Skeletal muscle tissue (tissue), 3 donors: ENCODE measurements at regions not wholly inside any gene's neighbourhood (a gene's known extent, or its start where the extent isn't known, plus 50 kb on each side); places are given as distances from the start of the nearest gene placed in this dataset.

Source experiments
- H3K27ac ChIP-seq: one replicate; pipeline ENCODE4 v1.7.0; 2013; ENCODE audit warnings: mild to moderate bottlenecking, low read depth, low read length, inconsistent platforms
- H3K27me3 ChIP-seq, 3 donors: one replicate each; pipeline ENCODE4 v1.7.0; 2013; ENCODE audit warnings: low read length in 3 of 3; ENCODE audit not compliant: control insufficient read depth in 3 of 3, insufficient read depth in 3 of 3
- H3K36me3 ChIP-seq, 3 donors: one replicate each; pipeline ENCODE4 v1.7.0; 2013; ENCODE audit warnings: low read length in 3 of 3; ENCODE audit not compliant: control insufficient read depth in 3 of 3, insufficient read depth in 3 of 3
- H3K4me1 ChIP-seq, 3 donors: one replicate each; pipeline ENCODE4 v1.7.0; 2013; ENCODE audit warnings: low read length in 3 of 3, mild to moderate bottlenecking in 3 of 3; ENCODE audit not compliant: control insufficient read depth in 3 of 3, insufficient read depth in 3 of 3
- H3K4me3 ChIP-seq, 3 donors: one replicate each; pipeline ENCODE4 v1.7.0; 2013; ENCODE audit warnings: low read length in 3 of 3
- H3K9ac ChIP-seq, 3 donors: one replicate each; pipeline ENCODE4 v1.7.0; 2013; ENCODE audit warnings: low read length in 3 of 3, mild to moderate bottlenecking in 3 of 3, moderate library complexity in 2 of 3, low read depth in 1 of 3
- H3K9me3 ChIP-seq, 3 donors: one replicate each; pipeline ENCODE4 v1.7.0; 2013; ENCODE audit warnings: low read length in 3 of 3; ENCODE audit not compliant: control insufficient read depth in 3 of 3
- donor health status: Osteomylitis.

GRCh38 chr9:119934497-119934896 lies 565.3 kb upstream of the BRINP1 start:
- H3K9me3 ChIP-seq: no peaks in the 10 kb centered on the region
- H3K4me1 ChIP-seq: no peaks in the 10 kb centered on the region
- H3K36me3 ChIP-seq: no peaks in the 10 kb centered on the region
- no peaks in the 10 kb centered on the region for H3K27me3 ChIP-seq
- no peak overlapping the region for H3K27ac ChIP-seq
- no peak overlapping the region for H3K4me3 ChIP-seq
- H3K9ac ChIP-seq: no peak overlapping the region

DNA sequence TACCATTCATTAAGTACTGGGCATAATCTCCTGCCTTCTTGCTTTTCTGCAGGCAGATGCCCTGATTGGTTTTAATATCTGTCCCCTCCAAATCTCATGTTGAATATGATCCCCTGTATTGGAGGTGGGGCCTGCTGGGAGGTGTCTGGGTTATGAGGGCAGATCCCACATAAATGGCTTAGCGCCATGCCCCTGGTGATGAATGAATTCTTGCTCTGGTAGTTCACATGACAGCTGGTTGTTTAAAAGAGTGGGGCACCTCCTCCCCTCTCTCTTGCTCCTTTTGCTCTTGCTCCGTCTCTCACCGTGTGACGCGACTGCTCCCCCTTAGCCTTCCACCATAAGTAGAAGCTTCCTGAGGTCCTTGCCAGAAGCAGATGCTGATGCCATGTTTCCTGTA lies 564.0 kb upstream of the BRINP1 start:
- Histone ChIP-seq H3K27ac (no peak overlapping the region), H3K9me3 (no peaks in the 10 kb centered on the region), H3K9ac (no peak overlapping the region), H3K4me1 (no peaks in the 10 kb centered on the region), H3K4me3 (no peak overlapping the region), H3K27me3 (no peaks in the 10 kb centered on the region), H3K36me3 (no peaks in the 10 kb centered on the region)

DNA sequence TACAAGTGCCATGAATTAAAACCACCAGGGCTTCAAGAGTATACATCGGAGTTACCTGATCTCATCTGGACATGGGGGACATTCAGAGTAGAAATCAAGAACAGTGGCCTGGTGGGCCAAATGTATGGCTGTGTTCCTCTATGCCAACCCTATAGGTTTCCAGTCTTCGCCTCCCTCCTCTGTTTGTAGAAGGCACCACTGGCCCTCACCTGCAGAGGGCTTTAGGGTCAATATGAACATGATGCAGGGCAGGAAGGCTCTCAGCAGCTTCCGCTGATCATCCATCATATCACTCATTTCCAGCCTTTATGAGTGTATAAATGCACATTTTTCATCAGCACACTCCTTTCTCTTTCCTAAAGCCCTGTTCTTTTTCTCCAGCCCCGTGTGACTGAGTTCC lies 555.5 kb upstream of the BRINP1 start:
- Histone ChIP-seq H3K4me3 (no peak overlapping the region), H3K9me3 (no peaks in the 10 kb centered on the region), H3K36me3 (no peaks in the 10 kb centered on the region), H3K9ac (no peak overlapping the region), H3K27me3 (no peaks in the 10 kb centered on the region), H3K27ac (no peak overlapping the region), H3K4me1 (no peaks in the 10 kb centered on the region)

DNA sequence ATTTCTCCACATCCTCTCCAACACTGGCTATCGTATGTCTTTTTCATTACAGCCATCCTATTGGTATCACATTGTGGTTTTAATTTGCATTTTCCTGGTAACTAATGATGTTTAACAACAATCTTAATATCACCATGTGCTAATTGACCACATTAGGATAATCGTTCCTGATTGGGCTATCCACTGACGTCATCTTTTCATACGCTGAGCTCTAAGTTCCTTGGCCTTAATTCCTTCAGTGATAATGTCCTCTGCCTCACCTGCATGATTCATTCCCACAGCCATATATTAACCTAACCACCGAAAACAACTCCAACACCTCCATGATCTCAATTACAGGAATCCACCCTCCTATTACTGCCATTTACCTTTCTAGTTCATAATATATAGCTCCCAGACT lies 547.9 kb upstream of the BRINP1 start:
- Histone ChIP-seq H3K27me3 (no peaks in the 10 kb centered on the region), H3K4me3 (no peak overlapping the region), H3K36me3 (no peaks in the 10 kb centered on the region), H3K9me3 (peaks cover 0 to 3% (median 0%) of the 10 kb centered on the region in 3 donors), H3K27ac (no peak overlapping the region), H3K9ac (no peak overlapping the region), H3K4me1 (no peaks in the 10 kb centered on the region)

- no peak overlapping the region for H3K9ac ChIP-seq
- no peaks in the 10 kb centered on the region for H3K4me1 ChIP-seq
- no peaks in the 10 kb centered on the region for H3K27me3 ChIP-seq
- no peaks in the 10 kb centered on the region for H3K9me3 ChIP-seq
- H3K36me3 ChIP-seq: no peaks in the 10 kb centered on the region
- H3K27ac ChIP-seq: no peak overlapping the region
- H3K4me3 ChIP-seq: no peak overlapping the region
Measured at GRCh38 chr9:119907056-119907455, 537.8 kb upstream of the BRINP1 start.

DNA sequence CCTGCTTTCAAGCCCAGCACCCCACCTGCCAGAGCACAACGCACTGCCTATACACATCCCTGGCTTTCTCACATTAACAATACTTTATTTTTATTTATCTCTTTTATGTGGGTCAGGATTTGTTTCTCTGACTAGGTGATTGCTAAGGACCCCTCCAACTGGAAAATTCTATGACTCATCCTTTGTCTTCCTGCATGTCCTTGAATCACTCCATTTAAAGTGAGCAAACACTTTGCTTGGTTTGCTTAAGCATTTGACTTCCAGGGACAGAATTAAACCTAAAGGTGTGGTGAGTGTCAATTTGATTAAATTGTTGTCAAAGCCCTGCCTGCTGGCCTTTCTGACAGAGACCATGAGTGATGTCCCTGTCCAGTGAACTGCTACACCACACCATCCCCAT lies 536.5 kb upstream of the BRINP1 start:
- H3K27me3 ChIP-seq: no peaks in the 10 kb centered on the region
- no peaks in the 10 kb centered on the region for H3K9me3 ChIP-seq
- no peak overlapping the region for H3K9ac ChIP-seq
- H3K4me3 ChIP-seq: no peak overlapping the region
- no peaks in the 10 kb centered on the region for H3K36me3 ChIP-seq
- H3K4me1 ChIP-seq: no peaks in the 10 kb centered on the region
- H3K27ac ChIP-seq: no peak overlapping the region

GRCh38 chr9:119903851-119904250 lies 534.6 kb upstream of the BRINP1 start:
- H3K9me3 ChIP-seq: no peaks in the 10 kb centered on the region
- H3K4me3 ChIP-seq: no peak overlapping the region

DNA sequence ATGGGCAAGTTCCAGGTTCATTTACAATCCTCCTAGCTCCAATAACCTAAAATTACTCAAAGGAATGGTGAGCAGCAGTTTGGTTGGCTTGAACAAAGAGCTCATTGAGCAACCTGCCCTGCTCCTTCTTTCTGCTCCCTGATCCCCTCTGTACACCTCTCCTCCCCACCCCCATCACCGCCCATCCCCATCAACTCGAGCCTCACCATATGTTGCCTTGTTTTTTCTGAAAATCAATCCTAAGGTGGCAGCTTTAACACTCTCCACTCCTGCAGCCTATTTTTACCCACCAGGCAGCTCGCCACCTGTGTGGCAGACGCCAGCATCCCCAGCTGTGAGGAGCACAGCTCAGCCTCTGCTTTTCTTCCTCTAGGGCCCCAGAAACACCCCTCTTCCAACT lies 533.4 kb upstream of the BRINP1 start:
- H3K4me3 ChIP-seq: no peak overlapping the region
- no peaks in the 10 kb centered on the region for H3K9me3 ChIP-seq
- no peaks in the 10 kb centered on the region for H3K4me1 ChIP-seq
- no peaks in the 10 kb centered on the region for H3K36me3 ChIP-seq
- H3K9ac ChIP-seq: no peak overlapping the region
- no peaks in the 10 kb centered on the region for H3K27me3 ChIP-seq
- no peak overlapping the region for H3K27ac ChIP-seq

More at GRCh38 chr9:119903851-119904250, 534.6 kb upstream of the BRINP1 start:
- H3K36me3 ChIP-seq: no peaks in the 10 kb centered on the region
- no peaks in the 10 kb centered on the region for H3K4me1 ChIP-seq
- H3K9ac ChIP-seq: no peak overlapping the region
- no peaks in the 10 kb centered on the region for H3K27me3 ChIP-seq
- H3K27ac ChIP-seq: no peak overlapping the region

- H3K4me1 ChIP-seq: no peaks in the 10 kb centered on the region
- H3K36me3 ChIP-seq: no peaks in the 10 kb centered on the region
- no peaks in the 10 kb centered on the region for H3K27me3 ChIP-seq
- no peak overlapping the region for H3K4me3 ChIP-seq
- no peak overlapping the region for H3K27ac ChIP-seq
- H3K9me3 ChIP-seq: no peaks in the 10 kb centered on the region
- no peak overlapping the region for H3K9ac ChIP-seq
Measured at GRCh38 chr9:119898316-119898715, 529.1 kb upstream of the BRINP1 start.

GRCh38 chr9:119884438-119884837 lies 515.2 kb upstream of the BRINP1 start:
- Histone ChIP-seq H3K9me3 (no peaks in the 10 kb centered on the region), H3K4me3 (no peak overlapping the region)

GRCh38 chr9:119881898-119882297 lies 512.7 kb upstream of the BRINP1 start:
- H3K4me1 ChIP-seq: no peaks in the 10 kb centered on the region
- no peaks in the 10 kb centered on the region for H3K27me3 ChIP-seq
- H3K36me3 ChIP-seq: no peaks in the 10 kb centered on the region
- no peak overlapping the region for H3K4me3 ChIP-seq
- H3K9me3 ChIP-seq: no peaks in the 10 kb centered on the region
- H3K9ac ChIP-seq: no peak overlapping the region
- no peak overlapping the region for H3K27ac ChIP-seq

More at GRCh38 chr9:119884438-119884837, 515.2 kb upstream of the BRINP1 start:
- Histone ChIP-seq H3K27ac (no peak overlapping the region), H3K9ac (no peak overlapping the region), H3K36me3 (no peaks in the 10 kb centered on the region), H3K27me3 (no peaks in the 10 kb centered on the region), H3K4me1 (no peaks in the 10 kb centered on the region)
